ENCODE measurements at regions not wholly inside any gene's neighbourhood (a gene's known extent, or its start where the extent isn't known, plus 50 kb on each side); places are given as distances from the start of the nearest gene placed in this dataset.
"Not testable (repeated sequence)": the region's sequence is repeated elsewhere in the genome, so short reads cannot be mapped to it uniquely, and the experiment has no call there.

- DNase-seq (ENCODE audit: low spot score): no peak
Observed at GRCh38 chr1:232164078-232164963, 465.6 kb downstream of the SIPA1L2 start.

- no peak for DNase-seq (ENCODE audit: low spot score)
Observed at GRCh38 chr1:232163533-232163932, 466.4 kb downstream of the SIPA1L2 start.

GRCh38 chr1:232162001-232162400 is 467.9 kb downstream of the SIPA1L2 start:
- DNase-seq (ENCODE audit: low spot score): no peak

GRCh38 chr1:232158558-232158957 is 471.4 kb downstream of the SIPA1L2 start:
- DNase-seq (ENCODE audit: low spot score): not testable (repeated sequence)

GRCh38 chr1:232156070-232156469 is 473.9 kb downstream of the SIPA1L2 start:
- not testable (repeated sequence) for DNase-seq (ENCODE audit: low spot score)

GRCh38 chr1:232153652-232154051 is 476.3 kb downstream of the SIPA1L2 start:
- no peak for DNase-seq (ENCODE audit: low spot score)

- no peak for DNase-seq (ENCODE audit: low spot score)
Observed at GRCh38 chr1:232150770-232151548, 479.0 kb downstream of the SIPA1L2 start.

- no peak for DNase-seq (ENCODE audit: low spot score)
Observed at GRCh38 chr1:232149287-232150201, 480.4 kb downstream of the SIPA1L2 start.

GRCh38 chr1:232147215-232147614 is 482.7 kb downstream of the SIPA1L2 start:
- DNase-seq (ENCODE audit: low spot score): no peak

GRCh38 chr1:232146514-232146913 is 483.4 kb downstream of the SIPA1L2 start:
- DNase-seq (ENCODE audit: low spot score): no peak

- no peak for DNase-seq (ENCODE audit: low spot score)
Observed at GRCh38 chr1:232145768-232146167, 484.2 kb downstream of the SIPA1L2 start.

GRCh38 chr1:232144696-232145230 is 485.2 kb downstream of the SIPA1L2 start:
- no peak for DNase-seq (ENCODE audit: low spot score)

GRCh38 chr1:232143315-232143886 is 486.5 kb downstream of the SIPA1L2 start:
- DNase-seq (ENCODE audit: low spot score): no peak

- DNase-seq (ENCODE audit: low spot score): peak; percentile 19
Observed at GRCh38 chr1:232142403-232143314, 487.3 kb downstream of the SIPA1L2 start.

- DNase-seq (ENCODE audit: low spot score): not testable (repeated sequence)
Observed at GRCh38 chr1:232141167-232141448, 488.8 kb downstream of the SIPA1L2 start.

GRCh38 chr1:232140419-232141166 is 489.3 kb downstream of the SIPA1L2 start:
- no peak for DNase-seq (ENCODE audit: low spot score)

- DNase-seq (ENCODE audit: low spot score): no peak
Observed at GRCh38 chr1:232139444-232139843, 490.5 kb downstream of the SIPA1L2 start.

GRCh38 chr1:232138044-232138443 is 491.9 kb downstream of the SIPA1L2 start:
- no peak for DNase-seq (ENCODE audit: low spot score)

GRCh38 chr1:232137066-232137465 is 492.9 kb downstream of the SIPA1L2 start:
- no peak for DNase-seq (ENCODE audit: low spot score)

- DNase-seq (ENCODE audit: low spot score): no peak
Observed at GRCh38 chr1:232136136-232136535, 493.8 kb downstream of the SIPA1L2 start.

Measured in globus pallidus (tissue), 1 donor.